Type B pancreatic cell (in vitro differentiated cells): ENCODE measurements at regions not wholly inside any gene's neighbourhood (a gene's known extent, or its start where the extent isn't known, plus 50 kb on each side); places are given as distances from the start of the nearest gene placed in this dataset.
A peak's percentile ranks its signal among the peaks of the same experiment; 100 is the strongest.

Source experiments
- DNase-seq: peaks from one replicate; pipeline ENCODE4 v3.0.0; 2021; ENCODE audit warnings: mixed read lengths; ENCODE audit not compliant: unreplicated experiment; ENCODE audit errors: extremely low spot score
- H3K27ac Mint-ChIP-seq: 2 replicates; pipeline ENCODE4 v1.8.0; 2021; ENCODE audit warnings: mild to moderate bottlenecking, mixed read lengths
- H3K27me3 Mint-ChIP-seq: 2 replicates; pipeline ENCODE4 v1.8.0; 2021; ENCODE audit warnings: mixed read lengths
- H3K36me3 Mint-ChIP-seq: 2 replicates; pipeline ENCODE4 v1.8.0; 2021; ENCODE audit warnings: mixed read lengths
- H3K4me1 Mint-ChIP-seq: one replicate; pipeline ENCODE4 v1.8.0; 2021; ENCODE audit warnings: mixed read lengths; ENCODE audit not compliant: unreplicated experiment
- H3K4me3 Mint-ChIP-seq: 2 replicates; pipeline ENCODE4 v1.8.0; 2021; ENCODE audit warnings: mild to moderate bottlenecking, mixed read lengths
- H3K9me3 Mint-ChIP-seq: 2 replicates; pipeline ENCODE4 v1.8.0; 2021; ENCODE audit warnings: mixed read lengths
- TF ChIP-seq, protein P1 (sequence below): fragments of 200-600 bp; sonication (generic); conservative IDR thresholded peaks from 2 replicates; pipeline ENCODE4 v1.5.0; 2021; ENCODE audit warnings: antibody characterized with exemption, mild to moderate bottlenecking

DNA sequence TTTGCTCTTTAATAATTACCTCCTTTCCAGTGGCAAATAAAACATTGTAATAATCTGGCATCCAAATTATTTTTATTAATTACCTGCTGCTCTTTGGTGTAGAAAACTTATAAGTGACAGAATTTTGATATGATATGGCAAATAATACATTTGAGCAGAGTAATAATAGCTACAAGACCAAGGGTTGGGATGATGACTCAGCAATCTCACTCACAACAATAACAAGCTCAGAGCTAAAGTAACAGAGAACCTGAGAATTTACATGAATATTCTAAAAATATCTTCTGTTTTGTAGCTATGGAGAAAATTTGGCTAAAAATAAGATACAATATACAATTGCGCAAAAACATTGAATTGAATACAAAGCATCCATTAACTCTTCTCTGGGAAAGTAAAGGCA lies 480.8 kb upstream of the COBL start:
- TF ChIP-seq, protein P1, sequence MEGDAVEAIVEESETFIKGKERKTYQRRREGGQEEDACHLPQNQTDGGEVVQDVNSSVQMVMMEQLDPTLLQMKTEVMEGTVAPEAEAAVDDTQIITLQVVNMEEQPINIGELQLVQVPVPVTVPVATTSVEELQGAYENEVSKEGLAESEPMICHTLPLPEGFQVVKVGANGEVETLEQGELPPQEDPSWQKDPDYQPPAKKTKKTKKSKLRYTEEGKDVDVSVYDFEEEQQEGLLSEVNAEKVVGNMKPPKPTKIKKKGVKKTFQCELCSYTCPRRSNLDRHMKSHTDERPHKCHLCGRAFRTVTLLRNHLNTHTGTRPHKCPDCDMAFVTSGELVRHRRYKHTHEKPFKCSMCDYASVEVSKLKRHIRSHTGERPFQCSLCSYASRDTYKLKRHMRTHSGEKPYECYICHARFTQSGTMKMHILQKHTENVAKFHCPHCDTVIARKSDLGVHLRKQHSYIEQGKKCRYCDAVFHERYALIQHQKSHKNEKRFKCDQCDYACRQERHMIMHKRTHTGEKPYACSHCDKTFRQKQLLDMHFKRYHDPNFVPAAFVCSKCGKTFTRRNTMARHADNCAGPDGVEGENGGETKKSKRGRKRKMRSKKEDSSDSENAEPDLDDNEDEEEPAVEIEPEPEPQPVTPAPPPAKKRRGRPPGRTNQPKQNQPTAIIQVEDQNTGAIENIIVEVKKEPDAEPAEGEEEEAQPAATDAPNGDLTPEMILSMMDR: no peak
- Mint-ChIP-seq H3K27me3 (no peaks in the 10 kb centered on the region), H3K4me3 (no peak overlapping the region), H3K9me3 (no peaks in the 10 kb centered on the region), H3K27ac (no peak overlapping the region), H3K4me1 (no peaks in the 10 kb centered on the region), H3K36me3 (no peaks in the 10 kb centered on the region)
- DNase-seq: no peak

DNA sequence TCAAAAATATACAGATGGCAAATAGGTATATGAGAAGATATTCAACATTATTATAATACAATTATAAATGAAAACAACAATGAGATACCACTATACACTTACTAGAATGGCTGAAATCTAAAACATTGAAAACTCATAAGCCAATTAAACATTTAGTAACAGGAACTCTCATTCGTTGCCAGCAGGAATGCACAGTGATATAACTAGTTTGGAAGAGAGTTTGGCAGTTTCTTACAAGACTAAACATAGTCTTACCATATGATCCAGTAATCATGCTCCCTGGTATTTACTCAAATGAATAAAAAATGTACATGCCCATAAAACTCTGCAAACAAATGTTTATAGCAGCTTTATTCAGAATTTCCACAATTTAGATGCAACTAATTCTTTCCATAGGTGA lies 476.2 kb upstream of the COBL start:
- H3K27ac Mint-ChIP-seq: no peak overlapping the region
- no peaks in the 10 kb centered on the region for H3K27me3 Mint-ChIP-seq
- no peaks in the 10 kb centered on the region for H3K9me3 Mint-ChIP-seq
- H3K4me3 Mint-ChIP-seq: no peak overlapping the region
- no peaks in the 10 kb centered on the region for H3K36me3 Mint-ChIP-seq
- no peaks in the 10 kb centered on the region for H3K4me1 Mint-ChIP-seq
- TF ChIP-seq, protein P1: no peak
- no peak for DNase-seq

DNA sequence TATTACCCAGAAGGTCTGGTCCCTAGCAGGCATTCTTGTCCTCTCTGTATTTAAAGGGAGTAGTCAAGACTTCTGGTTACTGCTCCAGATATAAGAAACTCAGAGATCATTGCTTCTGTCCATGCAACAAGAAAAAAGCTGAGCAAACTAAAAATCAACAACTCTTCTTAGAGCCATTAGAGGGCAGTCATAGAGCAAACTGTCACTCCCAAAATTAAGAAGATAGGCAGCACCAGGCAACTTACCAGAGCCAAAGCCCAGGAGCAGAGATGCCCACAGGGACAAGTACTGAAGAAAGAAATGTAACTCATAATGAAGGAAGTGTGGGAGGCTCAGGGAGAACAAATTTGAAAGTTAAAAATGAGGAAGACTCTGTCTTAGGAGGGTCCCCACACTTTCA lies 472.9 kb upstream of the COBL start:
- no peak overlapping the region for H3K27ac Mint-ChIP-seq
- no peak overlapping the region for H3K4me3 Mint-ChIP-seq
- no peaks in the 10 kb centered on the region for H3K36me3 Mint-ChIP-seq
- no peaks in the 10 kb centered on the region for H3K4me1 Mint-ChIP-seq
- H3K9me3 Mint-ChIP-seq: no peaks in the 10 kb centered on the region
- DNase-seq: no peak
- TF ChIP-seq, protein P1: peak; percentile 59
- H3K27me3 Mint-ChIP-seq: no peaks in the 10 kb centered on the region

DNA sequence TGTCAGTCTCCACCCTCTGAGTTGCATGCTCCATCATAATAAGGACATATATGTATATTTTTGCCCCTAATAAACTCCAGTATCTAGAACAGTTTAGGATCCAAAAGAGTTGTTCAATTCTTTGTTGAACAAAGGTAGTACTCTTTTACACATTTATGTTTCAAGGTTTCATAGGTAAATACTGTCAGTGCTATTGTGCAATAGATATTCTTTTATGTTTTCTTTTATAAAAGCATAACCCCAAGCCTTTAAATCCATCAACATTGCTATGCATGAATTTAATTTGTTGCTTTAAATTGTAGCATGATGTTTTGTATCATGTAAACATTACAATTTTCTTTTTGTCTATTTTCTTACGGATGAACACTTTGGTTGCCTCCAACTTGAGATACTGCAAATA lies 469.7 kb upstream of the COBL start:
- no peak overlapping the region for H3K4me3 Mint-ChIP-seq
- H3K27ac Mint-ChIP-seq: no peak overlapping the region
- no peaks in the 10 kb centered on the region for H3K9me3 Mint-ChIP-seq
- no peaks in the 10 kb centered on the region for H3K4me1 Mint-ChIP-seq
- no peaks in the 10 kb centered on the region for H3K27me3 Mint-ChIP-seq
- TF ChIP-seq, protein P1: no peak
- DNase-seq: no peak
- no peaks in the 10 kb centered on the region for H3K36me3 Mint-ChIP-seq

DNA sequence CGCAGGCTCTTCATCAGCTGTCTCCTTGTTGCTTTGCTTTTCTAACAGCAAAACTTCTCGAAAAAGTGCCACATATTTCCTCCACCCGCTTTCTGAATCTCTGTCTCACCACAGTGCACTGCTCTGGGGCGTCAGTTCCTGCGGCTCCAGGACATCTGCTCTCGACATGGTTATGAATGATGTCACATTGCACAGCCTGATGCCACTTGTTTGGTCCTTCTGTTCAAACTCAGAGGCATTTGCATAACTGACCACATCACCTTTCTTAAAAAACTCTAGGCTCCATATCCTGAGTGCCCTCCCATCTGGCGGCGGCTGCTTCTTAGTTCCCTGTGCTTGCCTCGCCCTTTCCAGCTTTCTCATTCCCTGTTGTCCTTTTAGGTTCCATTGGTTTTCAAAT lies 469.3 kb upstream of the COBL start:
- H3K4me3 Mint-ChIP-seq: no peak overlapping the region
- H3K27ac Mint-ChIP-seq: no peak overlapping the region
- no peaks in the 10 kb centered on the region for H3K9me3 Mint-ChIP-seq
- no peaks in the 10 kb centered on the region for H3K4me1 Mint-ChIP-seq
- TF ChIP-seq, protein P1: no peak
- no peaks in the 10 kb centered on the region for H3K27me3 Mint-ChIP-seq
- no peaks in the 10 kb centered on the region for H3K36me3 Mint-ChIP-seq
- DNase-seq: no peak

DNA sequence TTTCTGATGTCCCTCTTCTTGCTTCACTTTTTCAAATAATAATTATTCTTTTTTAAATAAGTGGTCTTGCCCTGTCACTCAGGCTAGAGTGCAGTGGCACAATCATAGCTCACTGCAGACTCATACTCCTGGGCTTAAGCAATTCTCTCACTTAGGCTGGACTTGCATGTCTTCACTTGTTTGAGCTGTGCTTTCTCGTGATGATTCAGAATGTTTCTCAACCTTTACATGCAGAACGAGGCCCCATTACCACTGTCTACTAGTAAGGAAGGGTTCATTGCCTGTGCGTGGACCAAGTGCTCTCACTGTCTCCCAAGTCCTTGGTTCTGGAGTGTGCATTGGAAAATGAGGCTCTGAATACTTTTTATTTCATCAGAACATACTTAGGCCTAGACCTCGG lies 468.6 kb upstream of the COBL start:
- no peaks in the 10 kb centered on the region for H3K36me3 Mint-ChIP-seq
- H3K4me3 Mint-ChIP-seq: no peak overlapping the region
- TF ChIP-seq, protein P1: no peak
- no peaks in the 10 kb centered on the region for H3K9me3 Mint-ChIP-seq
- no peak overlapping the region for H3K27ac Mint-ChIP-seq
- no peak for DNase-seq
- no peaks in the 10 kb centered on the region for H3K27me3 Mint-ChIP-seq
- H3K4me1 Mint-ChIP-seq: no peaks in the 10 kb centered on the region
